Fibroblast of lung (primary cell): ENCODE measurements at regions not wholly inside any gene's neighbourhood (a gene's known extent, or its start where the extent isn't known, plus 50 kb on each side); places are given as distances from the start of the nearest gene placed in this dataset.
"Not testable (repeated sequence)": the region's sequence is repeated elsewhere in the genome, so short reads cannot be mapped to it uniquely, and the experiment has no call there.

ENCODE experiments used
- DNase-seq, 2 donors: peaks; one replicate each; pipeline versions ENCODE4 v3.0.0 to v3.0.0-alpha.2; 2010; ENCODE audit warnings: low read depth in 2 of 2
- H2AFZ ChIP-seq: 2 replicates; pipeline ENCODE4 v1.5.1; 2012; ENCODE audit warnings: low read length, control low read depth, inconsistent platforms
- H3K27ac ChIP-seq: 2 replicates; pipeline ENCODE4 v1.5.1; 2011; ENCODE audit warnings: low read length, control low read depth; ENCODE audit not compliant: insufficient read depth
- H3K27me3 ChIP-seq: 2 replicates; pipeline ENCODE4 v1.5.1; 2011; ENCODE audit warnings: mild to moderate bottlenecking, low read length; ENCODE audit not compliant: control insufficient read depth, insufficient read depth
- H3K36me3 ChIP-seq: 2 replicates; pipeline ENCODE4 v1.5.1; 2011; ENCODE audit warnings: low read length; ENCODE audit not compliant: control insufficient read depth, insufficient read depth
- H3K4me1 ChIP-seq: 2 replicates; pipeline ENCODE4 v1.5.1; 2011; ENCODE audit warnings: low read length; ENCODE audit not compliant: control insufficient read depth, insufficient read depth; ENCODE audit errors: extremely low read depth
- H3K4me2 ChIP-seq: 2 replicates; pipeline ENCODE4 v1.5.1; 2011; ENCODE audit warnings: low read length, control low read depth; ENCODE audit not compliant: insufficient read depth; ENCODE audit errors: extremely low read depth
- H3K4me3 ChIP-seq, 4 experiments: fragments of 200-600 bp in 1 of 4; sonication (generic) in 1 of 4; replicated peaks in 1 of 4; 2 replicates each; pipeline ENCODE4 v1.5.1; 2011 to 2016; ENCODE audit warnings: low read length in 4 of 4, low read depth in 3 of 4, mild to moderate bottlenecking in 3 of 4, control low read depth in 2 of 4, inconsistent platforms in 1 of 4, mixed read lengths in 1 of 4; ENCODE audit not compliant: insufficient read depth in 1 of 4; ENCODE audit errors: control extremely low read depth in 1 of 4
- H3K79me2 ChIP-seq: 2 replicates; pipeline ENCODE4 v1.5.1; 2012; ENCODE audit warnings: mild to moderate bottlenecking, low read length, inconsistent platforms; ENCODE audit not compliant: control insufficient read depth, insufficient read depth
- H3K9ac ChIP-seq: 2 replicates; pipeline ENCODE4 v1.5.1; 2011; ENCODE audit warnings: mild to moderate bottlenecking, low read length, control low read depth; ENCODE audit not compliant: insufficient read depth
- H3K9me3 ChIP-seq: 2 replicates; pipeline ENCODE4 v1.5.1; 2012; ENCODE audit warnings: low read depth, low read length; ENCODE audit not compliant: control insufficient read depth, insufficient read depth
- H4K20me1 ChIP-seq: 2 replicates; pipeline ENCODE4 v1.5.1; 2011; ENCODE audit warnings: low read length; ENCODE audit not compliant: control insufficient read depth, insufficient read depth; ENCODE audit errors: extremely low read depth
- EZH2 ChIP-seq: IDR thresholded peaks from 2 replicates; pipeline ENCODE4 v1.5.1; 2012; ENCODE audit warnings: low read length, control low read depth, mild to moderate bottlenecking; ENCODE audit errors: missing control alignments
- TF ChIP-seq, protein P1 (sequence below), 2 donors: IDR thresholded peaks in 1 of 2; conservative IDR thresholded peaks in 1 of 2; 1 replicate in 1 of 2; 2 replicates in 1 of 2; pipeline ENCODE4 v1.5.1; 2011 to 2012; ENCODE audit warnings: low read length in 2 of 2, control low read depth in 1 of 2, inconsistent platforms in 1 of 2, low read depth in 1 of 2, mild to moderate bottlenecking in 1 of 2

DNA sequence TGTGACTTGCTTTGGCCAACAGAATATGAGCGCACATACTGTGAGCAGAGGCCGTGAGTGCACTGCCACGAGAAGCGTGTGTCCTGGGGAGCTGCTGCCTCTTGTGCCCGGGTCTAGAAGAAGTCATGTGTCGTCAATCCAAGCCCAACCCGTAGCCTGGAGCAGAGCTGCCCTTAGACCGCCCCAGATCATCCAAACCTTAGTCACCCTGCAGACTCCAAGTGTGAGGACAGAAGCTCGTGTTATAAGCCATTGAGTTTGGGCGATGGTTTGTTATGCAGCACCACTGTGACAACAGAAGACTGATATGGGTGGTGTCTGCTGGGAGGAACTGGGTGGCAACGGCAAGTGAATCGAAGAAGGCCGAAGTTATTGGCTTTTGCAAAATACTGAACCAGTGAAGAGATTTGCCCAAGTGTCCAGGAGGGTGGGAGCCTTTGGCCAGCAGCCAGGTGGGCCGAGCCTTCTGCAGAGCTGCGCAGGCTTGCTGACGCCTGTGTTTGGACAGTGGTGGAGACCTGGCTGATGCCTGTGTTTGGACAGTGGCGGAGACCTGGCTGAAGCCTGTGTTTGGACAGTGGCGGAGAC, 101.3 kb upstream of the SULF2 start:
- H2AFZ ChIP-seq = no peak overlapping the region
- TF ChIP-seq, protein P1, sequence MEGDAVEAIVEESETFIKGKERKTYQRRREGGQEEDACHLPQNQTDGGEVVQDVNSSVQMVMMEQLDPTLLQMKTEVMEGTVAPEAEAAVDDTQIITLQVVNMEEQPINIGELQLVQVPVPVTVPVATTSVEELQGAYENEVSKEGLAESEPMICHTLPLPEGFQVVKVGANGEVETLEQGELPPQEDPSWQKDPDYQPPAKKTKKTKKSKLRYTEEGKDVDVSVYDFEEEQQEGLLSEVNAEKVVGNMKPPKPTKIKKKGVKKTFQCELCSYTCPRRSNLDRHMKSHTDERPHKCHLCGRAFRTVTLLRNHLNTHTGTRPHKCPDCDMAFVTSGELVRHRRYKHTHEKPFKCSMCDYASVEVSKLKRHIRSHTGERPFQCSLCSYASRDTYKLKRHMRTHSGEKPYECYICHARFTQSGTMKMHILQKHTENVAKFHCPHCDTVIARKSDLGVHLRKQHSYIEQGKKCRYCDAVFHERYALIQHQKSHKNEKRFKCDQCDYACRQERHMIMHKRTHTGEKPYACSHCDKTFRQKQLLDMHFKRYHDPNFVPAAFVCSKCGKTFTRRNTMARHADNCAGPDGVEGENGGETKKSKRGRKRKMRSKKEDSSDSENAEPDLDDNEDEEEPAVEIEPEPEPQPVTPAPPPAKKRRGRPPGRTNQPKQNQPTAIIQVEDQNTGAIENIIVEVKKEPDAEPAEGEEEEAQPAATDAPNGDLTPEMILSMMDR (conservative IDR thresholded peaks at IDR 0.05 in 1 of 2, IDR thresholded peaks at IDR 0.05 in 1 of 2; ENCODE audit: low read depth in 1 of 2, low read length in 2 of 2) = no peak
- no peak for TF ChIP-seq EZH2
- no peaks in the 10 kb centered on the region for H3K36me3 ChIP-seq
- H4K20me1 ChIP-seq = no peaks in the 10 kb centered on the region
- no peak overlapping the region for H3K4me2 ChIP-seq
- no peaks in the 10 kb centered on the region for H3K4me1 ChIP-seq
- H3K9ac ChIP-seq = no peak overlapping the region
- no peaks in the 10 kb centered on the region for H3K27me3 ChIP-seq
- H3K9me3 ChIP-seq = no peaks in the 10 kb centered on the region
- no peak for DNase-seq
- no peak overlapping the region for H3K4me3 ChIP-seq
- H3K79me2 ChIP-seq = no peaks in the 10 kb centered on the region
- no peak overlapping the region for H3K27ac ChIP-seq

DNA sequence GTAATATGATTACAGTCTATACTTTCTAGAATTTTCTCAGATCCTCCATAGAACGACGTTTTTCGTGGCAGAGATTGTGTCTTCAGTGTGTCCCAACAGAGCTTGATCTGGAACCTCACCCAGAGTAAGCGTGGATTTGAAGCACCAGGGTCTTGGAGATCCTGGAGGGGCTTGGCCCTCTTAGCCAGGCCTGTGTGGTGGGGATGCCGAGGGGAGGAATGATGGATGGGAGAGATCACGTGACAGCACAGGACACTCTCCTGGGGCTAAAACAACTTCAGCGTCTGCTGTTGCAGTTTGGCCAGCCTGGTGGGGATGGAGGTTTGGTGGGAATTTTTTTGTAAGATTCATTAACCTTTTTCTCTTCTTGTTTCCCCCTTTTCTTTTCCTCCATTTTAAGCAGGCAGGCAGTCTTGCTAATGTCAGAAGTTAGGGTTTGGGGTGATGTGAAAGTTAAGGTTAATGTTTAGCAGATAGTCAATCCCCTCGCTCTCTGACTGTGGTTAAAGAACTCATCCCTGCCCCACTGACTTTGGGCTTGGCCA, 100.7 kb upstream of the SULF2 start:
- no peak overlapping the region for H3K9ac ChIP-seq
- H3K4me2 ChIP-seq = no peak overlapping the region
- H3K36me3 ChIP-seq = no peaks in the 10 kb centered on the region
- H3K27ac ChIP-seq = no peak overlapping the region
- H3K79me2 ChIP-seq = no peaks in the 10 kb centered on the region
- no peaks in the 10 kb centered on the region for H4K20me1 ChIP-seq
- H3K27me3 ChIP-seq = no peaks in the 10 kb centered on the region
- H2AFZ ChIP-seq = no peak overlapping the region
- H3K4me1 ChIP-seq = no peaks in the 10 kb centered on the region
- DNase-seq = no peak
- H3K4me3 ChIP-seq = no peak overlapping the region
- no peaks in the 10 kb centered on the region for H3K9me3 ChIP-seq
- no peak for TF ChIP-seq EZH2
- TF ChIP-seq, protein P1 (conservative IDR thresholded peaks at IDR 0.05 in 1 of 2, IDR thresholded peaks at IDR 0.05 in 1 of 2; ENCODE audit: low read depth in 1 of 2, low read length in 2 of 2) = no peak

DNA sequence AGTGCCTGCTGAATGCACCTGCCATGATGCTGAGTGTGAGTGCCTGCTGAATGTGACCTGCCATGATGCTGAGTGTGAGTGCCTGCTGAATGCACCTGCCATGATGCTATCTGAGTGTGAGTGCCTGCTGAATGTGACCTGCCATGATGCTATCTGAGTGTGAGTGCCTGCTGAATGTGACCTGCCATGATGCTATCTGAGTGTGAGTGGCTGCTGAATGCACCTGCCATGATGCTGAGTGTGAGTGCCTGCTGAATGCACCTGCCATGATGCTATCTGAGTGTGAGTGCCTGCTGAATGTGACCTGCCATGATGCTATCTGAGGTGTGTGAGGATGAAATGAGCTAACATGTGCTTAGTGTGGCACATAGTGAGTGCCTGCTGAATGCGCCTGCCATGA, 98.7 kb upstream of the SULF2 start:
- not testable (repeated sequence) for H3K27ac ChIP-seq, H3K36me3 ChIP-seq, H3K9me3 ChIP-seq, H3K4me3 ChIP-seq, H3K4me2 ChIP-seq, H3K4me1 ChIP-seq, H2AFZ ChIP-seq, H4K20me1 ChIP-seq, H3K9ac ChIP-seq, H3K27me3 ChIP-seq, DNase-seq, H3K79me2 ChIP-seq
